Calu3 (cell line): ENCODE measurements at regions not wholly inside any gene's neighbourhood (a gene's known extent, or its start where the extent isn't known, plus 50 kb on each side); places are given as distances from the start of the nearest gene placed in this dataset.

Experiments used
- BruUV-seq: library from RNA; stranded (reverse); fragments of 400-500 nt; replicated peaks from 2 replicates; lab custom pipeline; 2021; lab: Mats Ljungman, UMichigan
- CTCF ChIA-PET: fragments of 300-600 bp; sonication (Branson Sonifier 250); formaldehyde crosslinking; loops from one replicate; lab custom pipeline; 2022; ENCODE audit warnings: antibody characterized with exemption; lab: Charles Lee
- DNase-seq: peaks from one replicate; pipeline ENCODE4 v3.0.0; 2022
- H3K27ac Mint-ChIP-seq: one replicate; pipeline ENCODE4 v1.8.0; 2022; ENCODE audit warnings: mixed read lengths; ENCODE audit not compliant: unreplicated experiment
- H3K27me3 Mint-ChIP-seq: one replicate; pipeline ENCODE4 v1.8.0; 2022; ENCODE audit warnings: mixed read lengths; ENCODE audit not compliant: unreplicated experiment
- H3K36me3 Mint-ChIP-seq: one replicate; pipeline ENCODE4 v1.8.0; 2022; ENCODE audit warnings: mild to moderate bottlenecking, moderate library complexity, mixed read lengths; ENCODE audit not compliant: insufficient read depth, unreplicated experiment
- H3K4me1 Mint-ChIP-seq: one replicate; pipeline ENCODE4 v1.8.0; 2022; ENCODE audit warnings: mild to moderate bottlenecking, low read depth, mixed read lengths; ENCODE audit not compliant: unreplicated experiment
- H3K4me3 Mint-ChIP-seq: one replicate; pipeline ENCODE4 v1.8.0; 2022; ENCODE audit warnings: mild to moderate bottlenecking, low read depth, moderate library complexity, mixed read lengths; ENCODE audit not compliant: unreplicated experiment
- H3K9me3 Mint-ChIP-seq: one replicate; pipeline ENCODE4 v1.8.0; 2022; ENCODE audit warnings: low read depth, mixed read lengths; ENCODE audit not compliant: unreplicated experiment
- CTCF ChIP-seq: fragments of 200-600 bp; IDR thresholded peaks from one replicate; pipeline ENCODE4 v1.8.0; 2022; ENCODE audit warnings: antibody characterized with exemption; ENCODE audit not compliant: unreplicated experiment
- intact Hi-C: fragments of 100-400 bp; cut with micrococcal nuclease; formaldehyde crosslinking; loops from one replicate; pipeline ENCODE4 v1.10.0; 2022; ENCODE audit not compliant: unreplicated experiment

- CTCF ChIA-PET = no interaction called here
- BruUV-seq = no TSS peak
- H3K4me3 Mint-ChIP-seq = no peak overlapping the region
- no peaks in the 10 kb centered on the region for H3K4me1 Mint-ChIP-seq
- peaks cover 15% of the 10 kb centered on the region for H3K9me3 Mint-ChIP-seq
- TF ChIP-seq CTCF = no peak
- intact Hi-C loops = no loop called here
- no peaks in the 10 kb centered on the region for H3K36me3 Mint-ChIP-seq
- H3K27me3 Mint-ChIP-seq = peaks cover 11% of the 10 kb centered on the region
- H3K27ac Mint-ChIP-seq = no peak overlapping the region
- no peak for DNase-seq
Observed at GRCh38 chr5:163712011-163712410, 206.6 kb downstream of the MAT2B start.

GRCh38 chr5:163718272-163718671 lies 212.9 kb downstream of the MAT2B start:
- Mint-ChIP-seq H3K9me3 (peaks cover 9% of the 10 kb centered on the region), H3K36me3 (no peaks in the 10 kb centered on the region), H3K27ac (no peak overlapping the region), H3K4me1 (no peaks in the 10 kb centered on the region), H3K27me3 (peaks cover 11% of the 10 kb centered on the region), H3K4me3 (no peak overlapping the region)
- CTCF ChIA-PET = interaction anchor here (0.6 kb wide), 1 partner anchor 154 kb away, joined by 3 read pairs; no protein-coding TSS in a partner anchor
- DNase-seq = no peak
- BruUV-seq = no TSS peak
- intact Hi-C loops = no loop called here
- TF ChIP-seq CTCF = no peak

GRCh38 chr5:163724305-163724704 lies 218.9 kb downstream of the MAT2B start:
- TF ChIP-seq CTCF = no peak
- Mint-ChIP-seq H3K4me3 (no peak overlapping the region), H3K4me1 (peaks cover 9% of the 10 kb centered on the region), H3K9me3 (peaks cover 7% of the 10 kb centered on the region), H3K36me3 (no peaks in the 10 kb centered on the region), H3K27me3 (no peaks in the 10 kb centered on the region), H3K27ac (no peak overlapping the region)
- CTCF ChIA-PET = no interaction called here
- BruUV-seq = no TSS peak
- no peak for DNase-seq
- intact Hi-C loops = no loop called here

GRCh38 chr5:163727028-163727427 lies 221.6 kb downstream of the MAT2B start:
- intact Hi-C loops = no loop called here
- CTCF ChIA-PET = interaction anchor here (0.6 kb wide), 1 partner anchor 476 kb away, joined by 3 read pairs; no protein-coding TSS in a partner anchor
- BruUV-seq = no TSS peak

More at GRCh38 chr5:163727028-163727427, 221.6 kb downstream of the MAT2B start:
- Mint-ChIP-seq H3K9me3 (peaks cover 7% of the 10 kb centered on the region), H3K4me1 (peaks cover 18% of the 10 kb centered on the region), H3K27ac (no peak overlapping the region), H3K27me3 (no peaks in the 10 kb centered on the region), H3K36me3 (no peaks in the 10 kb centered on the region), H3K4me3 (no peak overlapping the region)
- no peak for TF ChIP-seq CTCF
- DNase-seq = peak; percentile 9
